ENCODE measurements at regions not wholly inside any gene's neighbourhood (a gene's known extent, or its start where the extent isn't known, plus 50 kb on each side); places are given as distances from the start of the nearest gene placed in this dataset.

- Mint-ChIP-seq H3K27ac (no peak overlapping the region), H3K36me3 (ENCODE audit: insufficient read depth) (no peaks in the 10 kb centered on the region), H3K4me1 (ENCODE audit: low read depth in 2 of 2) (no peaks in the 10 kb centered on the region), H3K9me3 (no peaks in the 10 kb centered on the region), H3K4me3 (no peak overlapping the region), H3K27me3 (peaks cover 16 to 56% of the 10 kb centered on the region in 2 donors)
- no peak for ATAC-seq (replicated peaks)
- no peak for DNase-seq
These were observed 98.2 kb downstream of the UNCX start for GRCh38 chr7:1330801-1331425.

GRCh38 chr7:1331561-1332467 lies 99.1 kb downstream of the UNCX start:
- H3K27ac Mint-ChIP-seq: no peak overlapping the region
- H3K4me3 Mint-ChIP-seq: no peak overlapping the region
- no peaks in the 10 kb centered on the region for H3K36me3 Mint-ChIP-seq (ENCODE audit: insufficient read depth)
- DNase-seq (no peak), ATAC-seq (replicated peaks) (no peak)
- H3K4me1 Mint-ChIP-seq (ENCODE audit: low read depth in 2 of 2): no peaks in the 10 kb centered on the region
- H3K9me3 Mint-ChIP-seq: no peaks in the 10 kb centered on the region
- peaks cover 11 to 48% of the 10 kb centered on the region in 2 donors for H3K27me3 Mint-ChIP-seq

- Mint-ChIP-seq H3K36me3 (ENCODE audit: insufficient read depth) (no peaks in the 10 kb centered on the region), H3K4me1 (ENCODE audit: low read depth in 2 of 2) (no peaks in the 10 kb centered on the region), H3K4me3 (no peak overlapping the region), H3K27me3 (peaks cover 31 to 62% of the 10 kb centered on the region in 2 donors), H3K9me3 (peaks cover 0 to 3% of the 10 kb centered on the region in 2 donors), H3K27ac (no peak overlapping the region)
- ATAC-seq (replicated peaks) (no peak), DNase-seq (no peak)
These were observed 103.8 kb downstream of the UNCX start for GRCh38 chr7:1336509-1336908.

GRCh38 chr7:1339611-1340010 lies 106.9 kb downstream of the UNCX start:
- ATAC-seq (replicated peaks): no peak

GRCh38 chr7:1340031-1340430 lies 107.4 kb downstream of the UNCX start:
- H3K27me3 Mint-ChIP-seq: peaks cover 20 to 58% of the 10 kb centered on the region in 2 donors
- no peak for DNase-seq
- peaks cover 0 to 3% of the 10 kb centered on the region in 2 donors for H3K9me3 Mint-ChIP-seq
- H3K4me1 Mint-ChIP-seq (ENCODE audit: low read depth in 2 of 2): no peaks in the 10 kb centered on the region
- H3K4me3 Mint-ChIP-seq: no peak overlapping the region
- H3K36me3 Mint-ChIP-seq (ENCODE audit: insufficient read depth): no peaks in the 10 kb centered on the region
- no peak overlapping the region for H3K27ac Mint-ChIP-seq
- no peak for ATAC-seq (replicated peaks)

More at GRCh38 chr7:1339611-1340010, 106.9 kb downstream of the UNCX start:
- H3K27me3 Mint-ChIP-seq: peaks cover 20 to 58% of the 10 kb centered on the region in 2 donors
- no peak overlapping the region for H3K27ac Mint-ChIP-seq
- peaks cover 0 to 3% of the 10 kb centered on the region in 2 donors for H3K9me3 Mint-ChIP-seq
- no peak for DNase-seq
- H3K4me3 Mint-ChIP-seq: no peak overlapping the region
- H3K4me1 Mint-ChIP-seq (ENCODE audit: low read depth in 2 of 2): no peaks in the 10 kb centered on the region
- no peaks in the 10 kb centered on the region for H3K36me3 Mint-ChIP-seq (ENCODE audit: insufficient read depth)

GRCh38 chr7:1340461-1341360 lies 108.0 kb downstream of the UNCX start:
- H3K36me3 Mint-ChIP-seq (ENCODE audit: insufficient read depth): no peaks in the 10 kb centered on the region
- ATAC-seq (replicated peaks) (no peak), DNase-seq (no peak)
- no peak overlapping the region for H3K27ac Mint-ChIP-seq
- no peak overlapping the region for H3K4me3 Mint-ChIP-seq
- H3K9me3 Mint-ChIP-seq: peaks cover 0 to 3% of the 10 kb centered on the region in 2 donors
- H3K27me3 Mint-ChIP-seq: peaks cover 20 to 60% of the 10 kb centered on the region in 2 donors
- no peaks in the 10 kb centered on the region for H3K4me1 Mint-ChIP-seq (ENCODE audit: low read depth in 2 of 2)

- Mint-ChIP-seq H3K27ac (no peak overlapping the region), H3K27me3 (peaks cover 20 to 64% of the 10 kb centered on the region in 2 donors), H3K4me1 (ENCODE audit: low read depth in 2 of 2) (no peaks in the 10 kb centered on the region), H3K9me3 (peaks cover 0 to 3% of the 10 kb centered on the region in 2 donors), H3K4me3 (no peak overlapping the region), H3K36me3 (ENCODE audit: insufficient read depth) (no peaks in the 10 kb centered on the region)
- DNase-seq: no peak
- ATAC-seq (replicated peaks): no peak
These were observed 108.9 kb downstream of the UNCX start for GRCh38 chr7:1341361-1342089.

GRCh38 chr7:1342090-1342640 lies 109.5 kb downstream of the UNCX start:
- Mint-ChIP-seq H3K27me3 (peaks cover 26 to 71% of the 10 kb centered on the region in 2 donors), H3K4me1 (ENCODE audit: low read depth in 2 of 2) (no peaks in the 10 kb centered on the region), H3K9me3 (peaks cover 0 to 3% of the 10 kb centered on the region in 2 donors), H3K4me3 (no peak overlapping the region), H3K27ac (no peak overlapping the region), H3K36me3 (ENCODE audit: insufficient read depth) (no peaks in the 10 kb centered on the region)
- DNase-seq: no peak
- no peak for ATAC-seq (replicated peaks)

- Mint-ChIP-seq H3K27ac (no peak overlapping the region), H3K4me1 (ENCODE audit: low read depth in 2 of 2) (no peaks in the 10 kb centered on the region), H3K36me3 (ENCODE audit: insufficient read depth) (no peaks in the 10 kb centered on the region), H3K9me3 (no peaks in the 10 kb centered on the region), H3K27me3 (peaks cover 19 to 82% of the 10 kb centered on the region in 2 donors), H3K4me3 (no peak overlapping the region)
- no peak for DNase-seq
- ATAC-seq (replicated peaks): no peak
These were observed 110.9 kb downstream of the UNCX start for GRCh38 chr7:1343551-1343950.

- H3K4me1 Mint-ChIP-seq (ENCODE audit: low read depth in 2 of 2): no peaks in the 10 kb centered on the region
- ATAC-seq (replicated peaks) (no peak), DNase-seq (no peak)
- no peak overlapping the region for H3K27ac Mint-ChIP-seq
- peaks cover 2% of the 10 kb centered on the region for H3K36me3 Mint-ChIP-seq (ENCODE audit: insufficient read depth)
- no peak overlapping the region for H3K4me3 Mint-ChIP-seq
- peaks cover 20 to 82% of the 10 kb centered on the region in 2 donors for H3K27me3 Mint-ChIP-seq
- H3K9me3 Mint-ChIP-seq: no peaks in the 10 kb centered on the region
These were observed 111.7 kb downstream of the UNCX start for GRCh38 chr7:1344421-1344820.

- H3K36me3 Mint-ChIP-seq (ENCODE audit: insufficient read depth): peaks cover 5% of the 10 kb centered on the region
These were observed 112.5 kb downstream of the UNCX start for GRCh38 chr7:1344981-1345701.

More at GRCh38 chr7:1344981-1345701, 112.5 kb downstream of the UNCX start:
- Mint-ChIP-seq H3K9me3 (no peaks in the 10 kb centered on the region), H3K27ac (no peak overlapping the region), H3K4me3 (no peak overlapping the region), H3K4me1 (ENCODE audit: low read depth in 2 of 2) (no peaks in the 10 kb centered on the region), H3K27me3 (peaks cover 23 to 82% of the 10 kb centered on the region in 2 donors)
- no peak for ATAC-seq (replicated peaks)
- no peak for DNase-seq
